CD14-positive monocyte (primary cell): ENCODE measurements at regions not wholly inside any gene's neighbourhood (a gene's known extent, or its start where the extent isn't known, plus 50 kb on each side); places are given as distances from the start of the nearest gene placed in this dataset.

Experiments
- DNase-seq, 3 donors: peaks; one replicate each; pipeline ENCODE4 v3.0.0-alpha.2; 2011 to 2022
- H2AFZ ChIP-seq: 2 replicates; pipeline ENCODE4 v1.6.0; 2012; ENCODE audit warnings: mild to moderate bottlenecking, low read depth, low read length, inconsistent platforms; ENCODE audit not compliant: insufficient read depth, poor library complexity, severe bottlenecking
- H3K27ac ChIP-seq, 2 donors: 1 replicate in 1 of 2; 2 replicates in 1 of 2; pipeline ENCODE4 v1.5.1; 2012 to 2013; ENCODE audit warnings: low read length in 2 of 2, control low read depth in 1 of 2, inconsistent platforms in 1 of 2, low read depth in 1 of 2, mild to moderate bottlenecking in 1 of 2
- H3K27me3 ChIP-seq, 2 donors: one replicate each; pipeline versions ENCODE4 v1.6.0 to v1.6.1; 2011 to 2013; ENCODE audit warnings: low read length in 2 of 2; ENCODE audit not compliant: control insufficient read depth in 2 of 2, insufficient read depth in 2 of 2
- H3K36me3 ChIP-seq, 2 donors: replicated peaks in 1 of 2; 1 replicate in 1 of 2; 2 replicates in 1 of 2; pipeline versions ENCODE4 v1.5.1 to v1.6.1; 2012 to 2013; ENCODE audit warnings: low read length in 2 of 2, control low read depth in 1 of 2, inconsistent platforms in 1 of 2, mild to moderate bottlenecking in 1 of 2; ENCODE audit not compliant: insufficient read depth in 2 of 2, control insufficient read depth in 1 of 2
- H3K4me1 ChIP-seq, 2 donors: 1 replicate in 1 of 2; 2 replicates in 1 of 2; pipeline versions ENCODE4 v1.5.1 to v1.6.1; 2012 to 2013; ENCODE audit warnings: low read length in 2 of 2, control low read depth in 1 of 2, inconsistent platforms in 1 of 2, mild to moderate bottlenecking in 1 of 2, moderate library complexity in 1 of 2; ENCODE audit not compliant: insufficient read depth in 2 of 2, control insufficient read depth in 1 of 2
- H3K4me2 ChIP-seq: replicated peaks from 2 replicates; pipeline ENCODE3; 2012; ENCODE audit warnings: low read length, moderate library complexity, mild to moderate bottlenecking; ENCODE audit not compliant: poor library complexity, severe bottlenecking; ENCODE audit errors: extremely low read depth
- H3K4me3 ChIP-seq, 3 experiments: fragments of 200-600 bp in 1 of 3; sonication (generic) in 1 of 3; replicated peaks in 1 of 3; 1 replicate in 2 of 3; 2 replicates in 1 of 3; pipeline ENCODE4 v1.5.1; 2011 to 2013; ENCODE audit warnings: low read length in 3 of 3, mild to moderate bottlenecking in 3 of 3, control low read depth in 2 of 3, low read depth in 2 of 3, inconsistent platforms in 1 of 3, moderate library complexity in 1 of 3
- H3K79me2 ChIP-seq: 2 replicates; pipeline ENCODE4 v1.6.0; 2012; ENCODE audit warnings: mild to moderate bottlenecking, control low read depth, inconsistent platforms, low read length, moderate library complexity; ENCODE audit not compliant: insufficient read depth
- H3K9ac ChIP-seq: 2 replicates; pipeline ENCODE4 v1.6.0; 2017; ENCODE audit warnings: low read length, mild to moderate bottlenecking; ENCODE audit not compliant: insufficient read depth, poor library complexity, severe bottlenecking
- H3K9me3 ChIP-seq, 2 donors: replicated peaks in 1 of 2; 1 replicate in 1 of 2; 2 replicates in 1 of 2; pipeline versions ENCODE4 v1.5.1 to v1.6.1; 2012 to 2013; ENCODE audit warnings: low read length in 2 of 2, control low read depth in 1 of 2; ENCODE audit not compliant: control insufficient read depth in 1 of 2, insufficient read depth in 1 of 2
- H4K20me1 ChIP-seq: 2 replicates; pipeline ENCODE4 v1.6.0; 2012; ENCODE audit warnings: mild to moderate bottlenecking, low read length, control low read depth, moderate library complexity; ENCODE audit not compliant: insufficient read depth
- H3K27ac Mint-ChIP-seq, 7 donors: one replicate each; pipeline ENCODE4 v1.8.0; 2020; ENCODE audit warnings: mild to moderate bottlenecking in 7 of 7, mixed read lengths in 7 of 7, moderate library complexity in 6 of 7, inconsistent platforms in 2 of 7
- H3K27me3 Mint-ChIP-seq, 3 donors: one replicate each; pipeline ENCODE4 v1.8.0; 2021 to 2022; ENCODE audit warnings: low read depth in 3 of 3, mild to moderate bottlenecking in 3 of 3, mixed read lengths in 3 of 3, moderate library complexity in 3 of 3, inconsistent platforms in 1 of 3
- H3K36me3 Mint-ChIP-seq, 2 donors: one replicate each; pipeline ENCODE4 v1.8.0; 2020; ENCODE audit warnings: mixed read lengths in 2 of 2, inconsistent platforms in 1 of 2, mild to moderate bottlenecking in 1 of 2
- H3K4me1 Mint-ChIP-seq: one replicate; pipeline ENCODE4 v1.8.0; 2020; ENCODE audit warnings: mild to moderate bottlenecking, mixed read lengths
- H3K4me3 Mint-ChIP-seq, 2 donors: one replicate each; pipeline ENCODE4 v1.8.0; 2020; ENCODE audit warnings: mild to moderate bottlenecking in 2 of 2, mixed read lengths in 2 of 2, moderate library complexity in 1 of 2
- H3K9me3 Mint-ChIP-seq, 7 donors: one replicate each; pipeline ENCODE4 v1.8.0; 2020 to 2022; ENCODE audit warnings: mixed read lengths in 7 of 7, mild to moderate bottlenecking in 6 of 7, moderate library complexity in 6 of 7, inconsistent platforms in 2 of 7
- CTCF ChIP-seq: fragments of 200-600 bp; IDR thresholded peaks from one replicate; pipeline ENCODE4 v1.8.0; 2022; ENCODE audit warnings: antibody characterized with exemption, mild to moderate bottlenecking
- WGBS: methylation state at CpG from one replicate; pipeline ENCODE4 v1.1.5; 2013; ENCODE audit warnings: missing lambda C conversion rate; ENCODE audit not compliant: insufficient coverage; 5-methylcytosine and 5-hydroxymethylcytosine counted together
- intact Hi-C, 2 donors: fragments of 100-400 bp; cut with micrococcal nuclease; formaldehyde crosslinking; loops; one replicate each; pipeline versions ENCODE4 v1.15.0 to v1.15.1; 2023

- Mint-ChIP-seq H3K4me3 (no peak overlapping the region), H3K9me3 (peaks cover 0 to 11% (median 2%) of the 10 kb centered on the region in 7 donors), H3K27ac (no peak overlapping the region), H3K4me1 (no peaks in the 10 kb centered on the region), H3K36me3 (no peaks in the 10 kb centered on the region), H3K27me3 (peaks cover 0 to 4% (median 2%) of the 10 kb centered on the region in 3 donors)
- no peak overlapping the region for H3K4me3 ChIP-seq
- no peak overlapping the region for H3K4me2 ChIP-seq
- no peaks in the 10 kb centered on the region for H3K9me3 ChIP-seq
- H3K36me3 ChIP-seq = no peaks in the 10 kb centered on the region
- no peak overlapping the region for H3K27ac ChIP-seq
- H3K4me1 ChIP-seq = no peaks in the 10 kb centered on the region
- no peaks in the 10 kb centered on the region for H3K79me2 ChIP-seq
- H4K20me1 ChIP-seq = no peaks in the 10 kb centered on the region
- intact Hi-C loops = no loop called here
- no peak for TF ChIP-seq CTCF
- DNase-seq = no peak
- no peak overlapping the region for H2AFZ ChIP-seq
- H3K27me3 ChIP-seq = peaks cover 0 to 3% of the 10 kb centered on the region in 2 donors
- no peak overlapping the region for H3K9ac ChIP-seq
Observed at GRCh38 chr18:61713502-61713901, 179.3 kb downstream of the RNF152 start.

GRCh38 chr18:61710082-61710620 lies 182.7 kb downstream of the RNF152 start:
- Histone ChIP-seq H2AFZ (no peak overlapping the region), H3K27me3 (peaks cover 0 to 8% of the 10 kb centered on the region in 2 donors), H3K27ac (no peak overlapping the region), H3K36me3 (no peaks in the 10 kb centered on the region), H3K79me2 (no peaks in the 10 kb centered on the region), H3K4me3 (no peak overlapping the region), H3K4me2 (no peak overlapping the region), H4K20me1 (no peaks in the 10 kb centered on the region), H3K4me1 (no peaks in the 10 kb centered on the region), H3K9ac (no peak overlapping the region), H3K9me3 (no peaks in the 10 kb centered on the region)
- no peaks in the 10 kb centered on the region for H3K36me3 Mint-ChIP-seq
- no peak overlapping the region for H3K4me3 Mint-ChIP-seq
- H3K27me3 Mint-ChIP-seq = peaks cover 2 to 17% (median 6%) of the 10 kb centered on the region in 3 donors
- no CpG with 5 or more reads among the region's 1 CpG for WGBS
- H3K27ac Mint-ChIP-seq = no peak overlapping the region
- DNase-seq = no peak
- TF ChIP-seq CTCF = no peak
- intact Hi-C loops = no loop called here
- H3K9me3 Mint-ChIP-seq = peaks cover 0 to 8% (median 2%) of the 10 kb centered on the region in 7 donors
- no peaks in the 10 kb centered on the region for H3K4me1 Mint-ChIP-seq
